ENCODE measurements at regions not wholly inside any gene's neighbourhood (a gene's known extent, or its start where the extent isn't known, plus 50 kb on each side); places are given as distances from the start of the nearest gene placed in this dataset.
A peak's percentile ranks its signal among the peaks of the same experiment; 100 is the strongest.
"Not testable (repeated sequence)": the region's sequence is repeated elsewhere in the genome, so short reads cannot be mapped to it uniquely, and the experiment has no call there.

- DNase-seq: no peak
Observed at GRCh38 chr2:88865801-88866371, 174.4 kb downstream of the RPIA start.

GRCh38 chr2:88866756-88867155, 175.3 kb downstream of the RPIA start:
- DNase-seq: no peak

- no peak for DNase-seq
Observed at GRCh38 chr2:88868861-88869260, 177.4 kb downstream of the RPIA start.

- no peak for DNase-seq
Observed at GRCh38 chr2:88870267-88870839, 178.9 kb downstream of the RPIA start.

GRCh38 chr2:88871336-88871735, 179.9 kb downstream of the RPIA start:
- no peak for DNase-seq

- no peak for DNase-seq
Observed at GRCh38 chr2:88873620-88874019, 182.1 kb downstream of the RPIA start.

GRCh38 chr2:88874063-88874657, 182.7 kb downstream of the RPIA start:
- DNase-seq: peak; percentile 40

GRCh38 chr2:88875736-88876135, 184.3 kb downstream of the RPIA start:
- no peak for DNase-seq

GRCh38 chr2:88880441-88880953, 189.0 kb downstream of the RPIA start:
- DNase-seq: peak; percentile 59

- DNase-seq: no peak
Observed at GRCh38 chr2:88885275-88885674, 193.8 kb downstream of the RPIA start.

- no peak for DNase-seq
Observed at GRCh38 chr2:88885679-88886416, 194.4 kb downstream of the RPIA start.

GRCh38 chr2:88887466-88887865, 196.0 kb downstream of the RPIA start:
- not testable (repeated sequence) for DNase-seq

- no peak for DNase-seq
Observed at GRCh38 chr2:88892207-88892606, 200.7 kb downstream of the RPIA start.

GRCh38 chr2:88892788-88893187, 201.3 kb downstream of the RPIA start:
- DNase-seq: no peak

- DNase-seq: no peak
Observed at GRCh38 chr2:88896971-88897370, 205.5 kb downstream of the RPIA start.

- DNase-seq: no peak
Observed at GRCh38 chr2:88897715-88898114, 206.2 kb downstream of the RPIA start.

GRCh38 chr2:88903749-88904353, 212.4 kb downstream of the RPIA start:
- DNase-seq: peak; percentile 40

- no peak for DNase-seq
Observed at GRCh38 chr2:88913280-88913679, 221.8 kb downstream of the RPIA start.

- DNase-seq: no peak
Observed at GRCh38 chr2:88919087-88919738, 227.7 kb downstream of the RPIA start.

GRCh38 chr2:88920399-88920798, 228.9 kb downstream of the RPIA start:
- not testable (repeated sequence) for DNase-seq

GRCh38 chr2:88924533-88924932, 233.1 kb downstream of the RPIA start:
- no peak for DNase-seq

GRCh38 chr2:88925770-88926462, 234.4 kb downstream of the RPIA start:
- no peak for DNase-seq

Measured in right hindlimb (tissue), 1 donor.